Gastroesophageal sphincter (tissue), 3 donors: ENCODE measurements at regions not wholly inside any gene's neighbourhood (a gene's known extent, or its start where the extent isn't known, plus 50 kb on each side); places are given as distances from the start of the nearest gene placed in this dataset.

Experiments used
- CTCF ChIP-seq, 4 experiments: fragments of 200-600 bp in 2 of 4; fragments of 450-650 bp in 2 of 4; sonication (generic) in 1 of 4; IDR thresholded peaks; one replicate each; pipeline ENCODE4 v1.5.1; 2017 to 2019; ENCODE audit warnings: antibody characterized with exemption in 4 of 4, mild to moderate bottlenecking in 2 of 4, moderate library complexity in 2 of 4
- POLR2A ChIP-seq, 2 donors: fragments of 450-650 bp; IDR thresholded peaks; one replicate each; pipeline ENCODE4 v1.6.1; 2017; ENCODE audit warnings: antibody characterized with exemption in 2 of 2, mild to moderate bottlenecking in 2 of 2, moderate library complexity in 1 of 2

- TF ChIP-seq POLR2A (IDR thresholded peaks at IDR 0.05) (no peak), CTCF (IDR thresholded peaks at IDR 0.05) (no peak)
Measured at GRCh38 chr4:155032521-155033229, 175.8 kb upstream of the NPY2R start.
